ENCODE measurements at regions not wholly inside any gene's neighbourhood (a gene's known extent, or its start where the extent isn't known, plus 50 kb on each side); places are given as distances from the start of the nearest gene placed in this dataset.
"Not testable (repeated sequence)": the region's sequence is repeated elsewhere in the genome, so short reads cannot be mapped to it uniquely, and the experiment has no call there.

DNA sequence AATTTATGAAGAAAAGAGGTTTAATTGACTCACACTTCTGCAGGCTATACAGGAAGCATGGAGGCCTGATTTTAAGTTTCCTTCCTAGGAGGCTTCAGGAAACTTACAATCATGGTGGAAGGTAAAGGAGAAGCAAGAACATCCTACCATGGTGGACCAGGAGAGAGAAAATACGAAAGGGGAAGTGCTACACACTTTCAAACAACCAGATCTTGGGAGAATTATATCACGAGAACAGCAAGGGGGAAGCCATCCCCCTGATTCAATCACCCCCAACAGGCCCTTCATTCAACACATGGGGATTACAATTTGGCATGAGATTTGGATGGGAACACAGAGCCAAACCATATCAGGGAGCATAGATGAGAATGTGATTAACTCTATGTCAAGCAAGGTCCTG lies 121.0 kb downstream of the MTHFS start:
- TF ChIP-seq, protein P1, sequence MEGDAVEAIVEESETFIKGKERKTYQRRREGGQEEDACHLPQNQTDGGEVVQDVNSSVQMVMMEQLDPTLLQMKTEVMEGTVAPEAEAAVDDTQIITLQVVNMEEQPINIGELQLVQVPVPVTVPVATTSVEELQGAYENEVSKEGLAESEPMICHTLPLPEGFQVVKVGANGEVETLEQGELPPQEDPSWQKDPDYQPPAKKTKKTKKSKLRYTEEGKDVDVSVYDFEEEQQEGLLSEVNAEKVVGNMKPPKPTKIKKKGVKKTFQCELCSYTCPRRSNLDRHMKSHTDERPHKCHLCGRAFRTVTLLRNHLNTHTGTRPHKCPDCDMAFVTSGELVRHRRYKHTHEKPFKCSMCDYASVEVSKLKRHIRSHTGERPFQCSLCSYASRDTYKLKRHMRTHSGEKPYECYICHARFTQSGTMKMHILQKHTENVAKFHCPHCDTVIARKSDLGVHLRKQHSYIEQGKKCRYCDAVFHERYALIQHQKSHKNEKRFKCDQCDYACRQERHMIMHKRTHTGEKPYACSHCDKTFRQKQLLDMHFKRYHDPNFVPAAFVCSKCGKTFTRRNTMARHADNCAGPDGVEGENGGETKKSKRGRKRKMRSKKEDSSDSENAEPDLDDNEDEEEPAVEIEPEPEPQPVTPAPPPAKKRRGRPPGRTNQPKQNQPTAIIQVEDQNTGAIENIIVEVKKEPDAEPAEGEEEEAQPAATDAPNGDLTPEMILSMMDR (IDR thresholded peaks at IDR 0.05; ENCODE audit: extremely low read depth, low read depth, low read length), result no peak
- Histone ChIP-seq H3K9me3 (ENCODE audit: low read depth, low read length) (no peaks in the 10 kb centered on the region), H3K4me1 (ENCODE audit: insufficient read depth, low read length) (no peaks in the 10 kb centered on the region), H3K79me2 (ENCODE audit: insufficient read depth, low read length) (no peaks in the 10 kb centered on the region), H4K20me1 (ENCODE audit: insufficient read depth, low read length) (no peaks in the 10 kb centered on the region), H3K4me3 (ENCODE audit: insufficient read depth, low read length) (no peak overlapping the region), H3K36me3 (ENCODE audit: insufficient read depth, low read length) (no peaks in the 10 kb centered on the region), H2AFZ (ENCODE audit: low read length) (no peak overlapping the region), H3K27me3 (ENCODE audit: insufficient read depth, low read length) (peaks cover 11% of the 10 kb centered on the region), H3K4me2 (ENCODE audit: insufficient read depth, low read length) (no peak overlapping the region), H3K27ac (ENCODE audit: low read depth, low read length) (no peak overlapping the region)
- DNase-seq (ENCODE audit: insufficient read length, low spot score, missing footprints), result no peak

DNA sequence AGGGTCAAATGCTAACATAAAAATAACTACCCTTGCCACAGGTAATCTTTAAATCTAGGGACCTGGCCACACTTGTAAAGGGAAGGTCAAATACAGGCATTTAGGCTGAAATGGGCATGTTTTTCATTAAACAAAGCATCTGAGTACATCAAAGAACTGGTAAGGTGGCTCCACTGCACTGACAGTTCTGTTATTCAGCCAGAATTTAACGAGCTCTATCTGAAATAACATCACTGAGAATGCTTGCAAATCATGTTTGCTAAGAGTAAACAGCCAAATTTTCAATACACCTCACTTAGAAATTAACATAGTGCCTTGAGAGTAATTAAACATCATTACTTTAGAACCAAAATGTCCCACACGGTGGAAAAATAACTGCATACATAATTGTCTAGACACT lies 118.9 kb downstream of the MTHFS start:
- DNase-seq (ENCODE audit: insufficient read length, low spot score, missing footprints), result no peak
- Histone ChIP-seq H3K9me3 (ENCODE audit: low read depth, low read length) (no peaks in the 10 kb centered on the region), H2AFZ (ENCODE audit: low read length) (no peak overlapping the region), H3K79me2 (ENCODE audit: insufficient read depth, low read length) (no peaks in the 10 kb centered on the region), H3K4me1 (ENCODE audit: insufficient read depth, low read length) (no peaks in the 10 kb centered on the region), H3K27ac (ENCODE audit: low read depth, low read length) (no peak overlapping the region), H4K20me1 (ENCODE audit: insufficient read depth, low read length) (no peaks in the 10 kb centered on the region), H3K27me3 (ENCODE audit: insufficient read depth, low read length) (peaks cover 2% of the 10 kb centered on the region), H3K36me3 (ENCODE audit: insufficient read depth, low read length) (no peaks in the 10 kb centered on the region), H3K4me2 (ENCODE audit: insufficient read depth, low read length) (no peak overlapping the region), H3K4me3 (ENCODE audit: insufficient read depth, low read length) (no peak overlapping the region)
- TF ChIP-seq, protein P1 (IDR thresholded peaks at IDR 0.05; ENCODE audit: extremely low read depth, low read depth, low read length), result no peak

- TF ChIP-seq, protein P1 (IDR thresholded peaks at IDR 0.05; ENCODE audit: extremely low read depth, low read depth, low read length), result no peak
- H3K27me3 ChIP-seq (ENCODE audit: insufficient read depth, low read length), result peaks cover 2% of the 10 kb centered on the region
- H3K36me3 ChIP-seq (ENCODE audit: insufficient read depth, low read length), result no peaks in the 10 kb centered on the region
- H3K9me3 ChIP-seq (ENCODE audit: low read depth, low read length), result no peaks in the 10 kb centered on the region
- no peak overlapping the region for H3K4me2 ChIP-seq (ENCODE audit: insufficient read depth, low read length)
- no peaks in the 10 kb centered on the region for H3K79me2 ChIP-seq (ENCODE audit: insufficient read depth, low read length)
- H3K4me1 ChIP-seq (ENCODE audit: insufficient read depth, low read length), result no peaks in the 10 kb centered on the region
- no peaks in the 10 kb centered on the region for H4K20me1 ChIP-seq (ENCODE audit: insufficient read depth, low read length)
- no peak overlapping the region for H3K27ac ChIP-seq (ENCODE audit: low read depth, low read length)
- no peak overlapping the region for H2AFZ ChIP-seq (ENCODE audit: low read length)
- no peak overlapping the region for H3K4me3 ChIP-seq (ENCODE audit: insufficient read depth, low read length)
- DNase-seq (ENCODE audit: insufficient read length, low spot score, missing footprints), result no peak
Observed at GRCh38 chr15:79778378-79778990, 118.3 kb downstream of the MTHFS start.

DNA sequence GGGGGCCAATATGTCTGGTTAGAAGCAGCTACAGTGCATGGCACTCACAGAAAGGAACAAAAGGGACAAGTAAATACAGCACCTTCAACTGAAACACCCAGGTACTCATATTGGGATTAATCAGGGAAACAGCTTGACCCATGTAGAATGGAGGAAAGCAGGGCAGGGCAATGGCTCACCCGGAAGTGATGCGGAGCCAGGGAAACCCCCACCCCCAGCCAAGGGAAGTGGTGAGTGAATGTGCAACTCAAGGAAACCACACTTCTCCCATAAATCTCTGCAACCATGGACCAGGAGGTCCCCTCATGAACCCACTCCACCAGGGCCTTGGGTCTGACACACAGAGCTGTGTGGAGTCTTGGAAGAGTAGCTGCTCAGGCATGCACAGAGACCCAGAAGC lies 117.1 kb downstream of the MTHFS start:
- H4K20me1 ChIP-seq (ENCODE audit: insufficient read depth, low read length), result no peaks in the 10 kb centered on the region
- H3K27me3 ChIP-seq (ENCODE audit: insufficient read depth, low read length), result peaks cover 2% of the 10 kb centered on the region
- no peak for DNase-seq (ENCODE audit: insufficient read length, low spot score, missing footprints)
- no peaks in the 10 kb centered on the region for H3K9me3 ChIP-seq (ENCODE audit: low read depth, low read length)
- H3K36me3 ChIP-seq (ENCODE audit: insufficient read depth, low read length), result no peaks in the 10 kb centered on the region
- no peak overlapping the region for H3K27ac ChIP-seq (ENCODE audit: low read depth, low read length)
- H2AFZ ChIP-seq (ENCODE audit: low read length), result no peak overlapping the region
- H3K4me3 ChIP-seq (ENCODE audit: insufficient read depth, low read length), result no peak overlapping the region
- H3K4me1 ChIP-seq (ENCODE audit: insufficient read depth, low read length), result no peaks in the 10 kb centered on the region
- TF ChIP-seq, protein P1 (IDR thresholded peaks at IDR 0.05; ENCODE audit: extremely low read depth, low read depth, low read length), result no peak
- H3K4me2 ChIP-seq (ENCODE audit: insufficient read depth, low read length), result no peak overlapping the region
- no peaks in the 10 kb centered on the region for H3K79me2 ChIP-seq (ENCODE audit: insufficient read depth, low read length)

GRCh38 chr15:79782307-79782706 lies 114.5 kb downstream of the MTHFS start:
- H3K27me3 ChIP-seq (ENCODE audit: insufficient read depth, low read length); H3K4me2 ChIP-seq (ENCODE audit: insufficient read depth, low read length); H3K79me2 ChIP-seq (ENCODE audit: insufficient read depth, low read length): not testable (repeated sequence)

More at GRCh38 chr15:79782307-79782706, 114.5 kb downstream of the MTHFS start:
- H4K20me1 ChIP-seq (ENCODE audit: insufficient read depth, low read length); H3K9me3 ChIP-seq (ENCODE audit: low read depth, low read length); H3K4me3 ChIP-seq (ENCODE audit: insufficient read depth, low read length); DNase-seq (ENCODE audit: insufficient read length, low spot score, missing footprints); H3K36me3 ChIP-seq (ENCODE audit: insufficient read depth, low read length); H3K4me1 ChIP-seq (ENCODE audit: insufficient read depth, low read length); H3K27ac ChIP-seq (ENCODE audit: low read depth, low read length); H2AFZ ChIP-seq (ENCODE audit: low read length): not testable (repeated sequence)

Data from osteoblast (primary cell).